H9 (cell line): ENCODE measurements at regions not wholly inside any gene's neighbourhood (a gene's known extent, or its start where the extent isn't known, plus 50 kb on each side); places are given as distances from the start of the nearest gene placed in this dataset.

ENCODE experiments used
- DNase-seq: peaks from one replicate; pipeline ENCODE4 v3.0.0-alpha.2; 2017
- H2AFZ ChIP-seq: one replicate; pipeline ENCODE4 v1.6.1; 2013; ENCODE audit warnings: mild to moderate bottlenecking, low read length, control low read depth, moderate library complexity
- H2AK5ac ChIP-seq: 2 replicates; pipeline ENCODE4 v1.6.1; 2013; ENCODE audit warnings: low read length, control low read depth, mixed read lengths; ENCODE audit not compliant: insufficient read length
- H2BK120ac ChIP-seq: one replicate; pipeline ENCODE4 v1.6.1; 2013; ENCODE audit warnings: low read depth, mild to moderate bottlenecking, low read length, control low read depth, inconsistent platforms; ENCODE audit not compliant: poor library complexity, severe bottlenecking
- H2BK12ac ChIP-seq: 2 replicates; pipeline ENCODE4 v1.6.1; 2013; ENCODE audit warnings: low read length, control low read depth, mixed read lengths, low read depth; ENCODE audit not compliant: insufficient read length
- H2BK15ac ChIP-seq: 2 replicates; pipeline ENCODE4 v1.6.1; 2013; ENCODE audit warnings: low read depth, low read length, control low read depth
- H2BK20ac ChIP-seq: one replicate; pipeline ENCODE4 v1.6.1; 2013; ENCODE audit warnings: low read depth, mild to moderate bottlenecking, low read length, control low read depth, inconsistent platforms; ENCODE audit not compliant: poor library complexity, severe bottlenecking
- H2BK5ac ChIP-seq: 2 replicates; pipeline ENCODE4 v1.6.1; 2013; ENCODE audit warnings: low read length, control low read depth, mixed read lengths; ENCODE audit not compliant: insufficient read length
- H3K14ac ChIP-seq: 2 replicates; pipeline ENCODE4 v1.6.1; 2013; ENCODE audit warnings: low read length, control low read depth; ENCODE audit not compliant: insufficient read depth
- H3K18ac ChIP-seq: 2 replicates; pipeline ENCODE4 v1.6.1; 2013; ENCODE audit warnings: low read depth, mild to moderate bottlenecking, mixed read lengths, low read length, control low read depth; ENCODE audit not compliant: insufficient read length
- H3K23ac ChIP-seq: 2 replicates; pipeline ENCODE4 v1.6.1; 2013; ENCODE audit warnings: low read length, control low read depth, mixed read lengths, low read depth; ENCODE audit not compliant: insufficient read length
- H3K23me2 ChIP-seq: 2 replicates; pipeline ENCODE4 v1.6.1; 2013; ENCODE audit warnings: low read depth, mild to moderate bottlenecking, mixed read lengths, low read length, control low read depth; ENCODE audit not compliant: insufficient read length, poor library complexity, severe bottlenecking
- H3K27ac ChIP-seq: 2 replicates; pipeline ENCODE4 v1.5.1; 2013; ENCODE audit warnings: low read length, control low read depth, mixed read lengths, low read depth; ENCODE audit not compliant: insufficient read length
- H3K27me3 ChIP-seq: 2 replicates; pipeline ENCODE4 v1.6.1; 2013; ENCODE audit warnings: low read length, control low read depth, inconsistent platforms; ENCODE audit not compliant: insufficient read depth
- H3K4ac ChIP-seq: 2 replicates; pipeline ENCODE4 v1.6.1; 2013; ENCODE audit warnings: low read depth, mild to moderate bottlenecking, control low read depth, inconsistent platforms, low read length, moderate library complexity
- H3K4me1 ChIP-seq: 2 replicates; pipeline ENCODE4 v1.6.1; 2013; ENCODE audit warnings: low read length, control low read depth, inconsistent platforms; ENCODE audit not compliant: insufficient read depth
- H3K4me2 ChIP-seq: 2 replicates; pipeline ENCODE4 v1.6.1; 2013; ENCODE audit warnings: low read length, control low read depth, mixed read lengths; ENCODE audit not compliant: insufficient read length, insufficient read depth
- H3K56ac ChIP-seq: 2 replicates; pipeline ENCODE4 v1.6.1; 2013; ENCODE audit warnings: low read depth, mild to moderate bottlenecking, mixed read lengths, low read length, control low read depth; ENCODE audit not compliant: insufficient read length
- H3K79me1 ChIP-seq: 2 replicates; pipeline ENCODE4 v1.6.1; 2013; ENCODE audit warnings: low read depth, mild to moderate bottlenecking, moderate library complexity, low read length, control low read depth, inconsistent platforms; ENCODE audit not compliant: insufficient read depth, poor library complexity, severe bottlenecking
- H3K79me2 ChIP-seq: 2 replicates; pipeline ENCODE4 v1.6.1; 2013; ENCODE audit warnings: low read length, control low read depth, inconsistent platforms; ENCODE audit not compliant: insufficient read depth
- H3K9ac ChIP-seq: 2 replicates; pipeline ENCODE4 v1.6.1; 2013; ENCODE audit warnings: low read length, control low read depth, mixed read lengths; ENCODE audit not compliant: insufficient read length; ENCODE audit errors: extremely low read depth
- H3K9me3 ChIP-seq: one replicate; pipeline ENCODE4 v1.6.1; 2013; ENCODE audit warnings: low read depth, low read length, inconsistent platforms; ENCODE audit not compliant: control insufficient read depth
- H3T11ph ChIP-seq: one replicate; pipeline ENCODE4 v1.6.1; 2013; ENCODE audit warnings: mild to moderate bottlenecking, low read length, control low read depth, inconsistent platforms
- H4K20me1 ChIP-seq: one replicate; pipeline ENCODE4 v1.6.1; 2013; ENCODE audit not compliant: control insufficient read depth, insufficient read length, insufficient read depth
- H4K5ac ChIP-seq: 2 replicates; pipeline ENCODE4 v1.6.1; 2013; ENCODE audit warnings: low read depth, mild to moderate bottlenecking, mixed read lengths, low read length, control low read depth; ENCODE audit not compliant: insufficient read length
- H4K8ac ChIP-seq: replicated peaks from 2 replicates; pipeline ENCODE4 v1.6.1; 2013; ENCODE audit warnings: low read length, control low read depth, mixed read lengths, low read depth; ENCODE audit not compliant: insufficient read length
- H4K91ac ChIP-seq: 2 replicates; pipeline ENCODE4 v1.6.1; 2013; ENCODE audit warnings: low read depth, mild to moderate bottlenecking, moderate library complexity, mixed read lengths, low read length, control low read depth; ENCODE audit not compliant: insufficient read length
- H3K27ac Mint-ChIP-seq, 3 experiments: 2 replicates in 2 of 3; 3 replicates in 1 of 3; pipeline ENCODE4 v1.8.0; 2020 to 2021; ENCODE audit warnings: mixed read lengths in 3 of 3, mild to moderate bottlenecking in 1 of 3, moderate library complexity in 1 of 3
- H3K27me3 Mint-ChIP-seq: 2 replicates; pipeline ENCODE4 v1.8.0; 2021; ENCODE audit warnings: low read depth, mild to moderate bottlenecking, moderate library complexity, mixed read lengths
- H3K36me3 Mint-ChIP-seq, 3 experiments: 2 replicates in 2 of 3; 3 replicates in 1 of 3; pipeline ENCODE4 v1.8.0; 2020 to 2021; ENCODE audit warnings: low read depth in 3 of 3, mixed read lengths in 3 of 3; ENCODE audit not compliant: insufficient read depth in 1 of 3
- H3K4me1 Mint-ChIP-seq, 2 experiments: 2 replicates each; pipeline ENCODE4 v1.8.0; 2020; ENCODE audit warnings: mixed read lengths in 2 of 2
- H3K4me3 Mint-ChIP-seq, 2 experiments: 2 replicates in 1 of 2; 3 replicates in 1 of 2; pipeline ENCODE4 v1.8.0; 2020 to 2021; ENCODE audit warnings: mild to moderate bottlenecking in 2 of 2, mixed read lengths in 2 of 2, moderate library complexity in 1 of 2
- H3K9me3 Mint-ChIP-seq, 2 experiments: 2 replicates in 1 of 2; 3 replicates in 1 of 2; pipeline ENCODE4 v1.8.0; 2020; ENCODE audit warnings: mild to moderate bottlenecking in 2 of 2, mixed read lengths in 2 of 2, moderate library complexity in 1 of 2
- CTCF ChIP-seq: fragments of 200-600 bp; sonication (generic); conservative IDR thresholded peaks from 3 replicates; pipeline ENCODE4 v1.8.0; 2021; ENCODE audit warnings: antibody characterized with exemption, mild to moderate bottlenecking
- WGBS: extraction: QIAGEN DNeasy Blood & Tissue Kit; methylation state at CpG from one replicate; pipeline ENCODE4 v1.1.7; 2013; ENCODE audit warnings: missing lambda C conversion rate, low lambda C conversion rate, mixed read lengths; ENCODE audit not compliant: insufficient read length; ENCODE audit errors: extremely low coverage; 5-methylcytosine and 5-hydroxymethylcytosine counted together

- Histone ChIP-seq H2BK5ac (no peak overlapping the region), H3K4me2 (no peak overlapping the region), H3K9ac (no peak overlapping the region), H3K27ac (no peak overlapping the region), H2BK20ac (no peak overlapping the region), H2BK120ac (no peak overlapping the region), H4K20me1 (no peaks in the 10 kb centered on the region), H3K4ac (no peak overlapping the region), H3K9me3 (no peaks in the 10 kb centered on the region), H2BK12ac (no peak overlapping the region), H3K18ac (no peak overlapping the region), H3K23me2 (no peaks in the 10 kb centered on the region), H3K14ac (no peak overlapping the region), H2AK5ac (no peak overlapping the region), H4K5ac (no peak overlapping the region), H3K4me1 (no peaks in the 10 kb centered on the region), H4K8ac (no peak overlapping the region), H3K56ac (no peak overlapping the region), H3T11ph (no peak overlapping the region), H3K79me2 (no peaks in the 10 kb centered on the region; the same call in 1 of the 2 replicates), H2BK15ac (no peak overlapping the region), H3K79me1 (no peaks in the 10 kb centered on the region), H4K91ac (no peak overlapping the region), H3K27me3 (no peaks in the 10 kb centered on the region), H2AFZ (no peak overlapping the region), H3K23ac (no peak overlapping the region)
- no peak overlapping the region for H3K4me3 Mint-ChIP-seq
- no peaks in the 10 kb centered on the region for H3K27me3 Mint-ChIP-seq
- H3K9me3 Mint-ChIP-seq = no peaks in the 10 kb centered on the region
- no peak overlapping the region for H3K27ac Mint-ChIP-seq
- TF ChIP-seq CTCF = no peak
- no peaks in the 10 kb centered on the region for H3K36me3 Mint-ChIP-seq
- DNase-seq = no peak
- no CpG with 5 or more reads among the region's 1 CpG for WGBS
- no peaks in the 10 kb centered on the region for H3K4me1 Mint-ChIP-seq
Measured at GRCh38 chr3:191528589-191528988, 67.6 kb downstream of the PYDC2 start.
